Inflammatory macrophage (primary cell): ENCODE measurements at regions not wholly inside any gene's neighbourhood (a gene's known extent, or its start where the extent isn't known, plus 50 kb on each side); places are given as distances from the start of the nearest gene placed in this dataset.
A peak's percentile ranks its signal among the peaks of the same experiment; 100 is the strongest.

Experiments
- DNase-seq, 2 donors: peaks; one replicate each; pipeline ENCODE4 v3.0.0-alpha.2; 2020 to 2022

GRCh38 chrX:10819973-10820372, 199.6 kb upstream of the MID1 start:
- DNase-seq: no peak

GRCh38 chrX:10821293-10821692, 200.9 kb upstream of the MID1 start:
- DNase-seq: no peak

GRCh38 chrX:10828036-10828435, 207.7 kb upstream of the MID1 start:
- no peak for DNase-seq

GRCh38 chrX:10828640-10829039, 208.3 kb upstream of the MID1 start:
- DNase-seq: no peak

GRCh38 chrX:10831716-10832502, 211.5 kb upstream of the MID1 start:
- DNase-seq: no peak

GRCh38 chrX:10833299-10834169, 213.1 kb upstream of the MID1 start:
- peak; percentile 5 to 37 for DNase-seq

GRCh38 chrX:10841579-10841978, 221.2 kb upstream of the MID1 start:
- no peak for DNase-seq

- no peak for DNase-seq
Observed at GRCh38 chrX:10842646-10843045, 222.3 kb upstream of the MID1 start.

GRCh38 chrX:10847333-10847732, 226.9 kb upstream of the MID1 start:
- DNase-seq: no peak

- no peak for DNase-seq
Observed at GRCh38 chrX:10851809-10852208, 231.4 kb upstream of the MID1 start.

GRCh38 chrX:10854594-10854993, 234.2 kb upstream of the MID1 start:
- no peak for DNase-seq

GRCh38 chrX:10855845-10856244, 235.5 kb upstream of the MID1 start:
- no peak for DNase-seq

GRCh38 chrX:10856797-10857196, 236.4 kb upstream of the MID1 start:
- no peak for DNase-seq

- no peak for DNase-seq
Observed at GRCh38 chrX:10859353-10859752, 239.0 kb upstream of the MID1 start.

GRCh38 chrX:10875995-10876394, 235.1 kb upstream of the HCCS start:
- no peak for DNase-seq

GRCh38 chrX:10882484-10882883, 228.6 kb upstream of the HCCS start:
- DNase-seq: no peak

- DNase-seq: no peak
Observed at GRCh38 chrX:10884246-10884645, 226.9 kb upstream of the HCCS start.

GRCh38 chrX:10892621-10893225, 218.4 kb upstream of the HCCS start:
- DNase-seq: no peak

GRCh38 chrX:10893366-10893765, 217.8 kb upstream of the HCCS start:
- peak; percentile 2 to 51 for DNase-seq

- DNase-seq: no peak
Observed at GRCh38 chrX:10893976-10894375, 217.2 kb upstream of the HCCS start.

GRCh38 chrX:10897768-10898167, 213.4 kb upstream of the HCCS start:
- DNase-seq: no peak

- no peak for DNase-seq
Observed at GRCh38 chrX:10900585-10901289, 210.4 kb upstream of the HCCS start.

GRCh38 chrX:10901290-10901633, 209.9 kb upstream of the HCCS start:
- DNase-seq: no peak
